ENCODE measurements at regions not wholly inside any gene's neighbourhood (a gene's known extent, or its start where the extent isn't known, plus 50 kb on each side); places are given as distances from the start of the nearest gene placed in this dataset.

DNA sequence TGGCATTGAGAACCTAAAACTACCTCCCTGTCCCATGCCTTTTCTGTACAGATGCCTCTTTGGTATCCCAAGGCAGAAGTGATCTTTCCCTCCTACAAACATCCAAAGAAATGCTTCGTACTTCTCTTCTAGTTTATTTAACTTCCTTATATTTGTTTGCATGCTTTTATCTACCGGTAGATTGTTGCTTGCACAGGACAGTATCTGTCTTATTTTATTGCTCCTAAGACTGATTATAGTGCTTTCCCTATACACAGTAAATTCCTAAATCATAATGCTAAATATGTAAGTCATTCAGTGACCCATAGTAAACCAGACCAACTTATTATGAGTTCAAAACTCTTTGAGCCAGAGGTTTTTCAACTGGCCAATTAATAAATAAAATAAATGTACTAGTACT, 156.9 kb downstream of the PRELID2 start:
- no peak for DNase-seq (ENCODE audit: low spot score in 2 of 2, unreplicated experiment in 2 of 2)
- Mint-ChIP-seq H3K27ac (no peak overlapping the region), H3K27me3 (ENCODE audit: low read depth) (no peaks in the 10 kb centered on the region), H3K9me3 (no peaks in the 10 kb centered on the region), H3K4me1 (peaks cover 6% of the 10 kb centered on the region), H3K36me3 (no peaks in the 10 kb centered on the region), H3K4me3 (no peak overlapping the region)
- TF ChIP-seq, protein P1, sequence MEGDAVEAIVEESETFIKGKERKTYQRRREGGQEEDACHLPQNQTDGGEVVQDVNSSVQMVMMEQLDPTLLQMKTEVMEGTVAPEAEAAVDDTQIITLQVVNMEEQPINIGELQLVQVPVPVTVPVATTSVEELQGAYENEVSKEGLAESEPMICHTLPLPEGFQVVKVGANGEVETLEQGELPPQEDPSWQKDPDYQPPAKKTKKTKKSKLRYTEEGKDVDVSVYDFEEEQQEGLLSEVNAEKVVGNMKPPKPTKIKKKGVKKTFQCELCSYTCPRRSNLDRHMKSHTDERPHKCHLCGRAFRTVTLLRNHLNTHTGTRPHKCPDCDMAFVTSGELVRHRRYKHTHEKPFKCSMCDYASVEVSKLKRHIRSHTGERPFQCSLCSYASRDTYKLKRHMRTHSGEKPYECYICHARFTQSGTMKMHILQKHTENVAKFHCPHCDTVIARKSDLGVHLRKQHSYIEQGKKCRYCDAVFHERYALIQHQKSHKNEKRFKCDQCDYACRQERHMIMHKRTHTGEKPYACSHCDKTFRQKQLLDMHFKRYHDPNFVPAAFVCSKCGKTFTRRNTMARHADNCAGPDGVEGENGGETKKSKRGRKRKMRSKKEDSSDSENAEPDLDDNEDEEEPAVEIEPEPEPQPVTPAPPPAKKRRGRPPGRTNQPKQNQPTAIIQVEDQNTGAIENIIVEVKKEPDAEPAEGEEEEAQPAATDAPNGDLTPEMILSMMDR (IDR thresholded peaks at IDR 0.05; ENCODE audit: unreplicated experiment) = no peak

DNA sequence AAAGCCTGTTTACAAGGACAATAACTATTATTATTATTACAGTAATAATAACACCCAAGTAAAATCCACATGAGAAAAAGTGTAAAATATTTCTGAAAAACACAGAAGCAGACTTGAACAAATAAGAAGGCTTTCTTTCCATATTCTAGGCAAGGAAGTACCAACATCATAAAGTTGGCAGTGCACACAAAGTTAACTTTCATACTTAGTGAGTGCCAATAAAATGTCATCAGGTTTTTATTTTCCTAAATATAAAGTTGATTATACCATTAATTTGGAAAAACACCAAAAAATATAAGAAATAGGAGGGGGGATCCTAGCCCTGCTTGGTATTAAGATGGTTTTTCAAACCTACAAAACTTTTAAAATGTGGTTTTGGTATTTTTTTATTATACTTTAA, 161.4 kb downstream of the PRELID2 start:
- H3K27me3 Mint-ChIP-seq (ENCODE audit: low read depth) = no peaks in the 10 kb centered on the region
- no peak overlapping the region for H3K27ac Mint-ChIP-seq
- no peak for DNase-seq (ENCODE audit: low spot score in 2 of 2, unreplicated experiment in 2 of 2)
- H3K4me3 Mint-ChIP-seq = no peak overlapping the region
- H3K4me1 Mint-ChIP-seq = no peaks in the 10 kb centered on the region
- no peaks in the 10 kb centered on the region for H3K9me3 Mint-ChIP-seq
- H3K36me3 Mint-ChIP-seq = no peaks in the 10 kb centered on the region
- TF ChIP-seq, protein P1 (IDR thresholded peaks at IDR 0.05; ENCODE audit: unreplicated experiment) = no peak

DNA sequence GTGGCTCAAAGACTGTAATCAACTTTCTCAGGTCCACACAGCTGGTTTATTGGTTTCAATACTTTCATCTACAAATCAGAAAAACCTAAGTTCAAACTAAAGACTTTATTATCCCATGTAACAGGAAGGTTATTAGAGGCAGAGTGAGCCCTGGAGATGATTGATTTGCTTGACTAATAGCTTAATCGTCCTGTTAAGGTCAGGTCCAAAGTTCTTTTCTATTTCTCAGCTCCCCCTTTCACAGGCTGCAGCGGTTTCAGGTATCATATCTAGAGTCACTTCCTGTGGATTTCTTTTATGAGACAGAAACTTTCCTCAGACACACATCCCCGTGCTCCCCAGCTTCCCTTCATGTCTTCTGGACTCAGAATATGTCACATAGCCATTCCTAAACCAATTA, 166.4 kb downstream of the PRELID2 start:
- DNase-seq (ENCODE audit: low spot score in 2 of 2, unreplicated experiment in 2 of 2) = no peak
- no peak overlapping the region for H3K27ac Mint-ChIP-seq
- no peaks in the 10 kb centered on the region for H3K36me3 Mint-ChIP-seq
- no peaks in the 10 kb centered on the region for H3K9me3 Mint-ChIP-seq
- no peak overlapping the region for H3K4me3 Mint-ChIP-seq
- no peaks in the 10 kb centered on the region for H3K27me3 Mint-ChIP-seq (ENCODE audit: low read depth)
- no peaks in the 10 kb centered on the region for H3K4me1 Mint-ChIP-seq
- TF ChIP-seq, protein P1 (IDR thresholded peaks at IDR 0.05; ENCODE audit: unreplicated experiment) = no peak

DNA sequence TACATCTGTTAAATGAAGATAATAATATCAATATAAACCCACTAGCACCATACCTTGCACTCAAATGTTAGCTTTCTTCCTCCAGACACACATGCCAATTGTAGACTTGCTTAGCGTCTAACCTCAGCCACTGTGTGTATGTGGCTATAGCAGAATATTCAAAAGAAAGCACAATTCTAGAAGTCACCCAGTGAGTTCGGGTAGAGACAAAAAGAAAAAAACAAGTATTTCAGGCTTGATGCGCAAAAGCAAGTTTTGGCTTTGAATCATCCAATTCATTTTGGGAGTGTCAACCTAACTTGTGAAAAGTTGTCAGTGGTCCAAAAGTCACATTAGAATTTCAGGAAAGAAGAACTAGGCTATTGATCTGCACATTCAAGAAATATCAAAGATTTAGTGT, 167.4 kb downstream of the PRELID2 start:
- Mint-ChIP-seq H3K4me3 (no peak overlapping the region), H3K4me1 (no peaks in the 10 kb centered on the region), H3K27me3 (ENCODE audit: low read depth) (no peaks in the 10 kb centered on the region), H3K27ac (no peak overlapping the region), H3K36me3 (no peaks in the 10 kb centered on the region), H3K9me3 (no peaks in the 10 kb centered on the region)
- TF ChIP-seq, protein P1 (IDR thresholded peaks at IDR 0.05; ENCODE audit: unreplicated experiment) = no peak
- DNase-seq (ENCODE audit: low spot score in 2 of 2, unreplicated experiment in 2 of 2) = no peak

DNA sequence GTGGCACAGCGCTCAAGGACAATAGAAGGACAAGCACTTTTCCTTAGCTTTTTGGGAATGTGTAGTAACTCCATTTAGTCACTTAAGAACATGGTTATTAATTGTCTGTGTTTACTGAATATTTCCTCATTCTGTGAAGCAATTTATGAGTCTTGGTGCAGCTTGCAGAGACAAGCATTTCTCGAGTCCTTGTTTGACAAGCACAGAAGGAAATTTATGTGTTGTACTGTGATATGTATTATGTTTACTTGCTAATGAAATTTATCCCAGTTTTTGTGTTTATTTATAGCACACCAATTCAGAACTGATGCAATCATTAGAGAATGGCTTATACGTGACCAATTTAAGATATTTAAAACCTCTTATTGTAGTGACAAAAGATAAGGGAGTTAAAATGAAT, 168.6 kb downstream of the PRELID2 start:
- Mint-ChIP-seq H3K27me3 (ENCODE audit: low read depth) (no peaks in the 10 kb centered on the region), H3K9me3 (no peaks in the 10 kb centered on the region), H3K4me1 (no peaks in the 10 kb centered on the region), H3K4me3 (no peak overlapping the region), H3K36me3 (no peaks in the 10 kb centered on the region), H3K27ac (no peak overlapping the region)
- no peak for DNase-seq (ENCODE audit: low spot score in 2 of 2, unreplicated experiment in 2 of 2)
- TF ChIP-seq, protein P1 (IDR thresholded peaks at IDR 0.05; ENCODE audit: unreplicated experiment) = no peak

Data from mesothelial cell of epicardium (in vitro differentiated cells).